IMR-90 (cell line): ENCODE measurements at regions not wholly inside any gene's neighbourhood (a gene's known extent, or its start where the extent isn't known, plus 50 kb on each side); places are given as distances from the start of the nearest gene placed in this dataset.

Experiments used
- ATAC-seq: fragments of 200-7000 bp; cut with Tn5 transposase; 2 replicates; pipeline ENCODE4 v1.9.1; 2020; ENCODE audit warnings: low read depth, mild to moderate bottlenecking, moderate library complexity
- BruUV-seq: library from RNA; stranded (reverse); fragments of 400-500 nt; replicated peaks from 2 replicates; lab custom pipeline; 2021; lab: Mats Ljungman, UMichigan
- CTCF ChIA-PET: fragments of 300-600 bp; formaldehyde crosslinking; extraction: SDS; loops from one replicate; lab custom pipeline; 2021; ENCODE audit warnings: antibody characterized with exemption; lab: Yijun Ruan, JAX
- POLR2A ChIA-PET: fragments of 300-600 bp; sonication (Branson Sonifier 250); formaldehyde crosslinking; loops from one replicate; lab custom pipeline; 2022; ENCODE audit warnings: antibody characterized with exemption; ENCODE audit not compliant: unreplicated experiment; lab: Charles Lee
- DNase-seq: peaks from one replicate; pipeline ENCODE4 v3.0.0; 2013
- H2AFZ ChIP-seq: replicated peaks from 2 replicates; pipeline ENCODE3; 2013; ENCODE audit warnings: low read length, mild to moderate bottlenecking; ENCODE audit not compliant: poor library complexity
- H2AK5ac ChIP-seq: 2 replicates; pipeline ENCODE4 v1.6.1; 2013; ENCODE audit warnings: low read depth, low read length, inconsistent platforms
- H2AK9ac ChIP-seq: replicated peaks from 2 replicates; pipeline ENCODE3; 2013; ENCODE audit warnings: mild to moderate bottlenecking, low read depth, low read length, moderate library complexity; ENCODE audit not compliant: poor library complexity
- H2BK120ac ChIP-seq: 2 replicates; pipeline ENCODE4 v1.6.1; 2013; ENCODE audit warnings: low read depth, low read length, inconsistent platforms
- H2BK15ac ChIP-seq: 3 replicates; pipeline ENCODE4 v1.6.1; 2013; ENCODE audit warnings: low read depth, low read length, inconsistent platforms
- H2BK20ac ChIP-seq: 2 replicates; pipeline ENCODE4 v1.6.1; 2013; ENCODE audit warnings: low read depth, mild to moderate bottlenecking, inconsistent platforms, low read length, moderate library complexity
- H2BK5ac ChIP-seq: 2 replicates; pipeline ENCODE4 v1.6.1; 2013; ENCODE audit warnings: mild to moderate bottlenecking, low read depth, low read length, inconsistent platforms; ENCODE audit not compliant: poor library complexity, severe bottlenecking
- H3K14ac ChIP-seq: replicated peaks from 2 replicates; pipeline ENCODE4 v1.6.1; 2013; ENCODE audit warnings: low read depth, low read length, inconsistent platforms
- H3K18ac ChIP-seq: 2 replicates; pipeline ENCODE4 v1.6.1; 2013; ENCODE audit warnings: low read depth, low read length, control low read depth
- H3K23ac ChIP-seq: 2 replicates; pipeline ENCODE4 v1.6.1; 2013; ENCODE audit warnings: low read depth, low read length, inconsistent platforms
- H3K27ac ChIP-seq: 2 replicates; pipeline ENCODE4 v1.5.1; 2013; ENCODE audit warnings: mild to moderate bottlenecking, control low read depth, low read length; ENCODE audit not compliant: insufficient read depth
- H3K27me3 ChIP-seq: 2 replicates; pipeline ENCODE4 v1.6.1; 2013; ENCODE audit warnings: low read length; ENCODE audit not compliant: control insufficient read depth, insufficient read depth
- H3K36me3 ChIP-seq: 2 replicates; pipeline ENCODE4 v1.6.1; 2013; ENCODE audit warnings: low read length, mixed read lengths; ENCODE audit not compliant: control insufficient read depth, insufficient read depth
- H3K4ac ChIP-seq: 2 replicates; pipeline ENCODE4 v1.6.1; 2013; ENCODE audit warnings: low read depth, low read length, inconsistent platforms
- H3K4me1 ChIP-seq: 2 replicates; pipeline ENCODE4 v1.6.1; 2013; ENCODE audit warnings: low read length, mixed read lengths; ENCODE audit not compliant: control insufficient read depth, insufficient read depth
- H3K4me2 ChIP-seq: 2 replicates; pipeline ENCODE4 v1.6.1; 2013; ENCODE audit warnings: low read depth, mild to moderate bottlenecking, control low read depth, low read length, moderate library complexity
- H3K4me3 ChIP-seq: 2 replicates; pipeline ENCODE4 v1.5.1; 2013; ENCODE audit warnings: low read depth, mild to moderate bottlenecking, control low read depth, low read length, moderate library complexity; ENCODE audit not compliant: insufficient read depth
- H3K56ac ChIP-seq: 2 replicates; pipeline ENCODE4 v1.6.1; 2013; ENCODE audit warnings: low read length, inconsistent platforms; ENCODE audit not compliant: insufficient read depth; ENCODE audit errors: extremely low read depth
- H3K79me1 ChIP-seq, 2 experiments: 2 replicates each; pipeline ENCODE4 v1.6.1; 2013; ENCODE audit warnings: low read length in 2 of 2, inconsistent platforms in 1 of 2, low read depth in 1 of 2
- H3K9ac ChIP-seq: 2 replicates; pipeline ENCODE4 v1.6.1; 2013; ENCODE audit warnings: low read depth, low read length, control low read depth
- H3K9me1 ChIP-seq: 2 replicates; pipeline ENCODE4 v1.6.1; 2013; ENCODE audit warnings: low read length, inconsistent platforms; ENCODE audit not compliant: insufficient read depth
- H3K9me3 ChIP-seq: 2 replicates; pipeline ENCODE4 v1.6.1; 2013; ENCODE audit warnings: low read length; ENCODE audit not compliant: control insufficient read depth, insufficient read depth
- H4K20me1 ChIP-seq: 2 replicates; pipeline ENCODE4 v1.6.1; 2013; ENCODE audit warnings: low read length, inconsistent platforms; ENCODE audit not compliant: insufficient read depth
- H4K5ac ChIP-seq: 2 replicates; pipeline ENCODE4 v1.6.1; 2013; ENCODE audit warnings: mild to moderate bottlenecking, low read depth, low read length, control low read depth
- H4K8ac ChIP-seq, 2 experiments: 2 replicates each; pipeline ENCODE4 v1.6.1; 2013; ENCODE audit warnings: low read depth in 2 of 2, low read length in 2 of 2, control low read depth in 1 of 2, inconsistent platforms in 1 of 2
- H4K91ac ChIP-seq: 2 replicates; pipeline ENCODE4 v1.6.1; 2013; ENCODE audit warnings: low read depth, low read length, inconsistent platforms; ENCODE audit not compliant: insufficient read depth
- BHLHE40 ChIP-seq: fragments of 150-350 bp; IDR thresholded peaks from 2 replicates; pipeline ENCODE4 v1.6.1; 2016; ENCODE audit warnings: mild to moderate bottlenecking, low read depth, low read length
- CEBPB ChIP-seq: IDR thresholded peaks from 2 replicates; pipeline ENCODE4 v1.6.1; 2012; ENCODE audit warnings: low read depth, low read length, improper control_type of control experiment
- CHD1 ChIP-seq: IDR thresholded peaks from 2 replicates; pipeline ENCODE4 v1.6.1; 2012; ENCODE audit warnings: low read depth, low read length, improper control_type of control experiment
- CTCF ChIP-seq: conservative IDR thresholded peaks from 2 replicates; pipeline ENCODE4 v1.5.1; 2012; ENCODE audit warnings: mild to moderate bottlenecking, low read depth, low read length, improper control_type of control experiment
- ELK1 ChIP-seq: fragments of 150-350 bp; IDR thresholded peaks from 2 replicates; pipeline ENCODE4 v1.6.1; 2016; ENCODE audit warnings: low read depth, mild to moderate bottlenecking, low read length, moderate library complexity, borderline replicate concordance
- FOS ChIP-seq: fragments of 150-350 bp; IDR thresholded peaks from 2 replicates; pipeline ENCODE4 v1.6.1; 2016; ENCODE audit warnings: low read depth, low read length
- MAFK ChIP-seq: IDR thresholded peaks from 2 replicates; pipeline ENCODE4 v1.6.1; 2012; ENCODE audit warnings: low read depth, low read length, improper control_type of control experiment
- MAZ ChIP-seq: IDR thresholded peaks from 2 replicates; pipeline ENCODE4 v1.6.1; 2012; ENCODE audit warnings: low read depth, mild to moderate bottlenecking, low read length, improper control_type of control experiment, moderate library complexity, borderline replicate concordance
- MXI1 ChIP-seq: IDR thresholded peaks from 2 replicates; pipeline ENCODE4 v1.6.1; 2012; ENCODE audit warnings: low read depth, mild to moderate bottlenecking, low read length, moderate library complexity, borderline replicate concordance
- NFE2L2 ChIP-seq: fragments of 150-350 bp; IDR thresholded peaks from 2 replicates; pipeline ENCODE4 v1.6.1; 2016; ENCODE audit warnings: low read depth, mild to moderate bottlenecking, low read length
- POLR2A ChIP-seq: IDR thresholded peaks from 2 replicates; pipeline ENCODE4 v1.6.1; 2012; ENCODE audit warnings: mild to moderate bottlenecking, low read depth, low read length
- RAD21 ChIP-seq: IDR thresholded peaks from 2 replicates; pipeline ENCODE4 v1.6.1; 2012; ENCODE audit warnings: low read length, improper control_type of control experiment
- RCOR1 ChIP-seq: IDR thresholded peaks from 2 replicates; pipeline ENCODE4 v1.6.1; 2012; ENCODE audit warnings: mild to moderate bottlenecking, low read length, improper control_type of control experiment; ENCODE audit not compliant: insufficient replicate concordance
- RFX5 ChIP-seq: IDR thresholded peaks from 2 replicates; pipeline ENCODE4 v1.8.0; 2012; ENCODE audit warnings: low read depth, mild to moderate bottlenecking, low read length, moderate library complexity
- SMC3 ChIP-seq: fragments of 150-350 bp; IDR thresholded peaks from 2 replicates; pipeline ENCODE4 v1.6.1; 2016; ENCODE audit warnings: low read depth, mild to moderate bottlenecking, antibody characterized with exemption, low read length, moderate library complexity
- USF2 ChIP-seq: fragments of 150-350 bp; IDR thresholded peaks from 2 replicates; pipeline ENCODE4 v1.6.1; 2017; ENCODE audit warnings: mild to moderate bottlenecking, antibody characterized with exemption, low read length, low read depth
- WGBS, 2 experiments: methylation state at CpG; one replicate each; pipeline versions ENCODE4 v1.1.5 to v1.1.7; 2013; ENCODE audit warnings: missing lambda C conversion rate in 2 of 2; ENCODE audit not compliant: insufficient read length in 1 of 2; ENCODE audit errors: extremely low coverage in 2 of 2; 5-methylcytosine and 5-hydroxymethylcytosine counted together
- dilution Hi-C: fragments of 300-500 bp; cut with HindIII; formaldehyde crosslinking; loops from one replicate; pipeline ENCODE4 v1.14.3; 2018; ENCODE audit warnings: low sequenced_read_pairs; ENCODE audit not compliant: unreplicated experiment
- in situ Hi-C: fragments of 300-500 bp; cut with MboI; formaldehyde crosslinking; loops from 3 replicates; pipeline ENCODE4 v1.14.3; 2019; ENCODE audit warnings: low sequenced_read_pairs, inconsistent platforms, mixed read lengths
- intact Hi-C: fragments of 100-400 bp; cut with micrococcal nuclease; formaldehyde crosslinking; loops from 2 replicates; pipeline ENCODE4 v1.10.0; 2022

- H4K8ac ChIP-seq, result no peak overlapping the region
- H3K56ac ChIP-seq, result no peak overlapping the region
- H3K4ac ChIP-seq, result no peak overlapping the region
- no TSS peak for BruUV-seq
- H2AK5ac ChIP-seq, result no peak overlapping the region
- no peak overlapping the region for H2BK20ac ChIP-seq
- no peaks in the 10 kb centered on the region for H3K9me1 ChIP-seq
- no peak overlapping the region; the same call in 1 of the 2 replicates for H3K18ac ChIP-seq
- no peak overlapping the region for H2BK15ac ChIP-seq
- no peaks in the 10 kb centered on the region for H4K20me1 ChIP-seq
- in situ Hi-C loops (no loop called here), dilution Hi-C loops (no loop called here), intact Hi-C loops (no loop called here)
- ATAC-seq (no peak), DNase-seq (no peak)
- CTCF ChIA-PET, result no interaction called here
- H3K4me1 ChIP-seq, result peaks cover 7% of the 10 kb centered on the region
- H3K9ac ChIP-seq, result no peak overlapping the region
- no peak overlapping the region for H3K27ac ChIP-seq
- H4K91ac ChIP-seq, result no peak overlapping the region
- POLR2A ChIA-PET, result no interaction called here
- H3K4me2 ChIP-seq, result no peak overlapping the region
- H3K79me1 ChIP-seq, result no peaks in the 10 kb centered on the region
- H3K36me3 ChIP-seq, result no peaks in the 10 kb centered on the region
- TF ChIP-seq NFE2L2 (no peak), CEBPB (no peak), RAD21 (no peak), MAZ (no peak), FOS (no peak), BHLHE40 (no peak), ELK1 (no peak), CTCF (no peak), RFX5 (no peak), SMC3 (no peak), POLR2A (no peak), USF2 (no peak), MAFK (no peak), MXI1 (no peak), RCOR1 (no peak), CHD1 (no peak)
- H3K14ac ChIP-seq, result no peak overlapping the region
- no peak overlapping the region for H2BK120ac ChIP-seq
- no peak overlapping the region for H3K4me3 ChIP-seq
- H4K5ac ChIP-seq, result no peak overlapping the region
- no peak overlapping the region for H3K23ac ChIP-seq
- H2BK5ac ChIP-seq, result no peak overlapping the region
- H2AFZ ChIP-seq, result no peak overlapping the region
- no peaks in the 10 kb centered on the region for H3K9me3 ChIP-seq
- WGBS, 2 experiments, result no CpG with 5 or more reads among the region's 2 CpGs
- no peaks in the 10 kb centered on the region for H3K27me3 ChIP-seq
- H2AK9ac ChIP-seq, result no peak overlapping the region
Measured at GRCh38 chr3:178055939-178056338, 480.3 kb upstream of the KCNMB2 start.
